ENCODE measurements at regions not wholly inside any gene's neighbourhood (a gene's known extent, or its start where the extent isn't known, plus 50 kb on each side); places are given as distances from the start of the nearest gene placed in this dataset.

DNA sequence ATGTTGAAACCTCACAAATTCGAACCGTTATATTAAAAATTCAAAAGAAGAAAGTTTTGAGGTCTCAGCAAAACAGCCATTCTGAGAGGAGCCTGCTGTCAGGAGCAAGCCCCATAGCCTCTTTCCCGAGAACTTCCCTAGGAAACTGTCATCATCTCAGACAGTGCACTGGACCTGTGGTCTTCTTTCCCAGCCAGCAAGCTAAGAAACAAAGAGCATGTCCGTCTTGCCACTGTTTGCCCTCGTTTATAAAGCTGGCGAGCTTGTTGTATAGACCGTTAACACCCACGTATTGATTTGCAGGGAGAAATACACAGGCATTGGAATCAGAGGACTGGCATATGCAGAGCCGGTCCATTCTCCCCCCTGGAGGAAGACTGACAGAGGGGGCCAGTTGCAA, 407.0 kb downstream of the NPHP4 start:
- no peak for TF ChIP-seq CTCF (conservative IDR thresholded peaks at IDR 0.05; ENCODE audit: low read depth, low read length)
- TF ChIP-seq EZH2 (IDR thresholded peaks at IDR 0.05; ENCODE audit: low read length, unreplicated experiment) = no peak
- TF ChIP-seq EZH2phosphoT487 (IDR thresholded peaks at IDR 0.05; ENCODE audit: borderline replicate concordance, low read length) = no peak
